GM12865 (cell line): ENCODE measurements at regions not wholly inside any gene's neighbourhood (a gene's known extent, or its start where the extent isn't known, plus 50 kb on each side); places are given as distances from the start of the nearest gene placed in this dataset.
"Not testable (repeated sequence)": the region's sequence is repeated elsewhere in the genome, so short reads cannot be mapped to it uniquely, and the experiment has no call there.

ENCODE experiments used
- DNase-seq: peaks from one replicate; pipeline ENCODE4 v3.0.0; 2010; ENCODE audit warnings: low read depth
- H3K4me3 ChIP-seq: 2 replicates; pipeline ENCODE4 v1.5.1; 2011; ENCODE audit warnings: mild to moderate bottlenecking, low read depth, low read length, control low read depth
- CTCF ChIP-seq: IDR thresholded peaks from 2 replicates; pipeline ENCODE4 v1.5.1; 2011; ENCODE audit warnings: low read length, control low read depth, low read depth, inconsistent platforms; ENCODE audit not compliant: insufficient read depth; ENCODE audit errors: missing control alignments

- DNase-seq: no peak
- no peak for TF ChIP-seq CTCF
- H3K4me3 ChIP-seq: no peak overlapping the region
Measured at GRCh38 chr4:23956601-23957364, 66.9 kb upstream of the PPARGC1A start.

- H3K4me3 ChIP-seq: no peak overlapping the region
- no peak for TF ChIP-seq CTCF
- DNase-seq: no peak
Measured at GRCh38 chr4:23952258-23952657, 62.4 kb upstream of the PPARGC1A start.

GRCh38 chr4:23947826-23948225, 58.0 kb upstream of the PPARGC1A start:
- no peak for DNase-seq
- H3K4me3 ChIP-seq: no peak overlapping the region
- TF ChIP-seq CTCF: no peak

- H3K4me3 ChIP-seq: no peak overlapping the region
- no peak for DNase-seq
- TF ChIP-seq CTCF: no peak
Measured at GRCh38 chr4:23946299-23946698, 56.5 kb upstream of the PPARGC1A start.

- DNase-seq: no peak
- TF ChIP-seq CTCF: no peak
- H3K4me3 ChIP-seq: no peak overlapping the region
Measured at GRCh38 chr4:23945451-23946017, 55.7 kb upstream of the PPARGC1A start.

GRCh38 chr4:23944556-23944955, 54.7 kb upstream of the PPARGC1A start:
- DNase-seq, H3K4me3 ChIP-seq: not testable (repeated sequence)

GRCh38 chr4:23943478-23943877, 53.6 kb upstream of the PPARGC1A start:
- DNase-seq: no peak
- no peak overlapping the region for H3K4me3 ChIP-seq
- no peak for TF ChIP-seq CTCF
